Breast epithelium (tissue), 3 donors: ENCODE measurements at regions not wholly inside any gene's neighbourhood (a gene's known extent, or its start where the extent isn't known, plus 50 kb on each side); places are given as distances from the start of the nearest gene placed in this dataset.

Experiments
- CTCF ChIP-seq, 3 donors: fragments of 450-650 bp; IDR thresholded peaks; one replicate each; pipeline ENCODE4 v1.5.1; 2016 to 2017; ENCODE audit warnings: antibody characterized with exemption in 3 of 3, mild to moderate bottlenecking in 3 of 3, moderate library complexity in 3 of 3
- POLR2A ChIP-seq: fragments of 450-650 bp; IDR thresholded peaks from one replicate; pipeline ENCODE4 v1.6.1; 2016; ENCODE audit warnings: antibody characterized with exemption, mild to moderate bottlenecking, moderate library complexity

GRCh38 chr6:169101036-169101805 lies 152.4 kb downstream of the THBS2 start:
- TF ChIP-seq CTCF (IDR thresholded peaks at IDR 0.05) (no peak), POLR2A (no peak)
